22Rv1 (cell line): ENCODE measurements at regions not wholly inside any gene's neighbourhood (a gene's known extent, or its start where the extent isn't known, plus 50 kb on each side); places are given as distances from the start of the nearest gene placed in this dataset.
"Not testable (repeated sequence)": the region's sequence is repeated elsewhere in the genome, so short reads cannot be mapped to it uniquely, and the experiment has no call there.

ENCODE experiments used
- H3K27ac ChIP-seq: fragments of 450-650 bp; 2 replicates; pipeline ENCODE4 v1.5.1; 2017
- CTCF ChIP-seq: fragments of 450-650 bp; IDR thresholded peaks from 2 replicates; pipeline ENCODE4 v1.5.1; 2017; ENCODE audit warnings: mild to moderate bottlenecking

- H3K27ac ChIP-seq, result not testable (repeated sequence)
- TF ChIP-seq CTCF, result peak; percentile 73
Observed at GRCh38 chr1:121097127-121097866, 86.8 kb downstream of the FAM72B start.

- peak; percentile 11; the same call in 1 of the 2 replicates for TF ChIP-seq CTCF
- not testable (repeated sequence) for H3K27ac ChIP-seq
Observed at GRCh38 chr1:121097867-121098215, 86.3 kb downstream of the FAM72B start.

- not testable (repeated sequence) for H3K27ac ChIP-seq
Observed at GRCh38 chr1:121109025-121109424, 75.1 kb downstream of the FAM72B start.

- H3K27ac ChIP-seq, result not testable (repeated sequence)
Observed at GRCh38 chr1:121116522-121117297, 67.4 kb downstream of the FAM72B start.

GRCh38 chr1:121117298-121117611 is 66.9 kb downstream of the FAM72B start:
- not testable (repeated sequence) for H3K27ac ChIP-seq

GRCh38 chr1:121117622-121118479 is 66.3 kb downstream of the FAM72B start:
- H3K27ac ChIP-seq, result not testable (repeated sequence)
